HFFc6 (cell line): ENCODE measurements at regions not wholly inside any gene's neighbourhood (a gene's known extent, or its start where the extent isn't known, plus 50 kb on each side); places are given as distances from the start of the nearest gene placed in this dataset.

Experiments used
- DNase-seq: peaks from one replicate; pipeline ENCODE4 v3.0.0-alpha.2; 2018
- H3K27ac Mint-ChIP-seq: 2 replicates; pipeline ENCODE4 v1.8.0; 2020; ENCODE audit warnings: mild to moderate bottlenecking, mixed read lengths
- H3K27me3 Mint-ChIP-seq: 2 replicates; pipeline ENCODE4 v1.8.0; 2021; ENCODE audit warnings: mild to moderate bottlenecking, moderate library complexity, mixed read lengths; ENCODE audit not compliant: insufficient read depth
- H3K36me3 Mint-ChIP-seq: 2 replicates; pipeline ENCODE4 v1.8.0; 2021; ENCODE audit warnings: low read depth, mixed read lengths
- H3K4me1 Mint-ChIP-seq: 2 replicates; pipeline ENCODE4 v1.8.0; 2020; ENCODE audit warnings: low read depth, mixed read lengths
- H3K4me3 Mint-ChIP-seq: 2 replicates; pipeline ENCODE4 v1.8.0; 2020; ENCODE audit warnings: mild to moderate bottlenecking, moderate library complexity, mixed read lengths
- H3K9me3 Mint-ChIP-seq: 2 replicates; pipeline ENCODE4 v1.8.0; 2020; ENCODE audit warnings: mild to moderate bottlenecking, mixed read lengths
- TF ChIP-seq, protein P1 (sequence below): fragments of 200-600 bp; sonication (generic); IDR thresholded peaks from 2 replicates; pipeline ENCODE4 v1.5.0; 2021; ENCODE audit warnings: antibody characterized with exemption, mild to moderate bottlenecking

DNA sequence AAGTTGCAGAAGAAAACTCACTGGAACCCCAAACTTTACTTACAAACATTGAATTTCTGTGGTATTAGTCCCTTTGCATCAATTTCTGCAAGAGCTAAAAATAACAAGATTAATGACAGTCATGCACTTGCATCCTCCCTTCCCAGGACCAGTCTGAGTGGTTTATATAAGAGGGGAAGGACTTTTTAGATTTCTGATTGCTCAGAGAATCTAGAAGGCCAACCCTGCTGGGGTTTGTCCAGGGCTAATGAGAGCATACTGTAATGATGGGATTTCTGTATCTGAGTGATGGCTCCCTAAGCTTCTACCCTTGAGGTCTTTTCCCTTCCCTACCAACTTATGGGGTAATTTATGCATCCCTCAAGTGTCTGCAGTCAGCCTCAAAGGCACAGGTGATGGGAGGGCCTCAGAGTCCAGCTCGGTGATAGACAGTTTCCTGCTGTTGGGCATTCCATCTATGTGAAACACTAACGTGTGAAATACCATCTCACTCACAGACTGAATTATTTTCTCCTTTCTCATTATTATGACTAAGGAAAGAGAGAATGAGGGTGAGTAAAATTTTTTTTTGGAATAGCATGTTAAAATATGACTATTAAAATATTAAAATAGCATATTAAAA, 556.3 kb downstream of the RIT2 start:
- Mint-ChIP-seq H3K36me3 (peaks cover 5% of the 10 kb centered on the region; the same call in 1 of the 2 replicates), H3K27me3 (no peaks in the 10 kb centered on the region; the same call in 1 of the 2 replicates), H3K4me3 (no peak overlapping the region), H3K9me3 (peaks cover 42% of the 10 kb centered on the region), H3K27ac (no peak overlapping the region), H3K4me1 (no peaks in the 10 kb centered on the region)
- TF ChIP-seq, protein P1, sequence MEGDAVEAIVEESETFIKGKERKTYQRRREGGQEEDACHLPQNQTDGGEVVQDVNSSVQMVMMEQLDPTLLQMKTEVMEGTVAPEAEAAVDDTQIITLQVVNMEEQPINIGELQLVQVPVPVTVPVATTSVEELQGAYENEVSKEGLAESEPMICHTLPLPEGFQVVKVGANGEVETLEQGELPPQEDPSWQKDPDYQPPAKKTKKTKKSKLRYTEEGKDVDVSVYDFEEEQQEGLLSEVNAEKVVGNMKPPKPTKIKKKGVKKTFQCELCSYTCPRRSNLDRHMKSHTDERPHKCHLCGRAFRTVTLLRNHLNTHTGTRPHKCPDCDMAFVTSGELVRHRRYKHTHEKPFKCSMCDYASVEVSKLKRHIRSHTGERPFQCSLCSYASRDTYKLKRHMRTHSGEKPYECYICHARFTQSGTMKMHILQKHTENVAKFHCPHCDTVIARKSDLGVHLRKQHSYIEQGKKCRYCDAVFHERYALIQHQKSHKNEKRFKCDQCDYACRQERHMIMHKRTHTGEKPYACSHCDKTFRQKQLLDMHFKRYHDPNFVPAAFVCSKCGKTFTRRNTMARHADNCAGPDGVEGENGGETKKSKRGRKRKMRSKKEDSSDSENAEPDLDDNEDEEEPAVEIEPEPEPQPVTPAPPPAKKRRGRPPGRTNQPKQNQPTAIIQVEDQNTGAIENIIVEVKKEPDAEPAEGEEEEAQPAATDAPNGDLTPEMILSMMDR: no peak
- no peak for DNase-seq

DNA sequence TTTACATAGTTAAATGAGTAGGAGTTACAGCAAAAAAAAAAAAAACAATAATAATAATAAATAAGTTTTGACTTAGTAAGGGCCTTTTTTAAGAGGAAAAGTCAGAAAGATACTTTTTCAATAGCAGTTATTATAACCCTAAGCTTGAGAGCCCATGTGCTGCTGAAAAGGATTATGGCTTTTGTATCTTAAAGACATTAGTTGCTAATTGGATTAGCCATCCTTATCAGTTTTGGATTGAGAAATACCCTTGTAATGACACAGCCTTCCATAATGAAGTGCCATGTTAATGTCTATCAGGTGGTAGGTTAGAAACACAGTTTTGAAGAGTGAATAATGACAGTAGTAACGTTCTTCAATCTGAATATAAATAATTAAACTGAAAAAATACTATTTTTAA, 554.0 kb downstream of the RIT2 start:
- peaks cover 26% of the 10 kb centered on the region for H3K9me3 Mint-ChIP-seq
- H3K36me3 Mint-ChIP-seq: peaks cover 5% of the 10 kb centered on the region; the same call in 1 of the 2 replicates
- peaks cover 1% of the 10 kb centered on the region; the same call in 1 of the 2 replicates for H3K27me3 Mint-ChIP-seq
- TF ChIP-seq, protein P1: no peak
- no peak for DNase-seq
- no peak overlapping the region for H3K27ac Mint-ChIP-seq
- no peaks in the 10 kb centered on the region for H3K4me1 Mint-ChIP-seq
- H3K4me3 Mint-ChIP-seq: no peak overlapping the region

DNA sequence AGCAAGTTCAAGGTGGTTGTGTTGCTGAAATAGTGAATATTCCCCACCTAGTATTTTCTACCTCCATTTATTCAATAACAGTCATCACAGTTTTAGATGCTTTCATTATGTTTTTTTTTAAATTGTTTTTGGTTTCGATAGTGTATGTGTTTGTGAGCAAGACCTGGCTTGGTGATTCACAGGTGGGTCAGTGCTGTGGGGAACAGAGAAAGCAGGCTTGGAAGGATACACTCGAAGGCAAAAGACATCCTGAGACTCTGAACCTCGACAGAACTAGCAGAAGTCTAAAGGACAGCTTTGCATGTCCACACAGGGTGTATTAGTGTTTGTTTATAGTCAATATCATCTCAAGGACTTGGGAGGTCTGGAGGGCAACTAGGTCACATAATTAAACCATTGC, 551.5 kb downstream of the RIT2 start:
- Mint-ChIP-seq H3K4me3 (no peak overlapping the region), H3K27ac (no peak overlapping the region), H3K36me3 (no peaks in the 10 kb centered on the region), H3K27me3 (peaks cover 1% of the 10 kb centered on the region; the same call in 1 of the 2 replicates), H3K4me1 (no peaks in the 10 kb centered on the region), H3K9me3 (peaks cover 34% of the 10 kb centered on the region)
- DNase-seq: no peak
- TF ChIP-seq, protein P1: no peak

DNA sequence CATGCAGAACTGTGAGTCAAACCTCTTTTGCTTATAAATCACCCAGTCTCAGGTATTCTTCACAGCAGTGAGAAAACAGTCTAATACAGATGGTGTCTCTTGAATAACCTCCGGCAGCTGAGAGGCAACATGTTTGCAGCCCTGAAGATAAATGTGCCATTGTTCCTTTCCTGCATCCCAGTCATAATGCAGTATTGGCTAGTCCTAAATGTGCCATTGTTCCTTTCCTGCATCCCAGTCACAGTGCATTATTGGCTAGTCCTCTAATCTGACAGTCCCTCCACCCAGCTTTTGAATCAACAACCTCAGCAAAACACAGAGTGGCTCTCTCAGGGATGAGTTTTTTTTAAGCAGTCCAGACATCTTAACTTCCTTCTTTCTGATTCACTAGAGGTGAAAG, 550.7 kb downstream of the RIT2 start:
- H3K27me3 Mint-ChIP-seq: peaks cover 1% of the 10 kb centered on the region; the same call in 1 of the 2 replicates
- TF ChIP-seq, protein P1: no peak
- H3K36me3 Mint-ChIP-seq: no peaks in the 10 kb centered on the region
- DNase-seq: no peak
- no peak overlapping the region for H3K4me3 Mint-ChIP-seq
- H3K4me1 Mint-ChIP-seq: no peaks in the 10 kb centered on the region
- H3K27ac Mint-ChIP-seq: no peak overlapping the region
- H3K9me3 Mint-ChIP-seq: peaks cover 37% of the 10 kb centered on the region

DNA sequence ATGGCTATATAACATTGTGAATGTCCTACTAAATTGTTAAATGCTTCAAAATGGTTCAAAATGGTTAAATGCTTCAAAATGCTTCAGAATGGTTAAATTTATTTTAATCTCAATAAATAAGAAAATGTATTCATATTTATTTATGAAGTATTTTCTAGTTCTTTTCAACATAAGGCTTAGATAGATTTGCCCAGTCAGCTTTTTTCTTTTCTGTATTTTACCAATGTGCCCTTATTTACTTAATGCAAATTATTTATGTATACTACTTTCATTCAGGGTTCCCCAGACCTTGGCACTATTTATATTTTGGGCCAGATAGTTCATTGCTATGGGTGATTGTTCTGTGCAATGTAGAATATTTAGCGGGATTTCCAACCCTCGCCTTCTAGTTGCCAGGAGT, 546.7 kb downstream of the RIT2 start:
- Mint-ChIP-seq H3K36me3 (no peaks in the 10 kb centered on the region), H3K27ac (no peak overlapping the region), H3K9me3 (peaks cover 40% of the 10 kb centered on the region), H3K27me3 (peaks cover 1% of the 10 kb centered on the region; the same call in 1 of the 2 replicates), H3K4me3 (no peak overlapping the region), H3K4me1 (no peaks in the 10 kb centered on the region)
- TF ChIP-seq, protein P1: no peak
- DNase-seq: no peak
